ENCODE measurements at regions not wholly inside any gene's neighbourhood (a gene's known extent, or its start where the extent isn't known, plus 50 kb on each side); places are given as distances from the start of the nearest gene placed in this dataset.
A peak's percentile ranks its signal among the peaks of the same experiment; 100 is the strongest.
"Not testable (repeated sequence)": the region's sequence is repeated elsewhere in the genome, so short reads cannot be mapped to it uniquely, and the experiment has no call there.

DNA sequence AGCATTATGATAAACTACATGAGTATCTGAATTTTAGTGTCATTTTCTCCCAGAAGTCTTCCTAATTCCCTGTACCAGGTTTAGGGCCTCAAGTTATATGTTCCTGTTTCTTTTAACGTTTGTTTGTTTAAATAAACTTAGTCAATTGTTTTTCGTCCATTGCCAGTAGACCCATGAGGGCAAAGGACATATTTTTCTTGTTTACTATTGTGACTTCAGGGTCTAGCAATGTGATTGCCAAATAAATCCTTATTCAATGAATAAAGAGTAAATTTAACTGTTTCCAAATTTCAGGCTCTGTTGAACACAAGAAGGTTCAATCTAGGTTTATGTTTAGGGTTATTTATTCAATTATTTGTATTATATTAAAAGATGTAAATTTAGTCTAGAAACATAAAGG, 391.6 kb upstream of the MGAT4C start:
- no peak for DNase-seq

DNA sequence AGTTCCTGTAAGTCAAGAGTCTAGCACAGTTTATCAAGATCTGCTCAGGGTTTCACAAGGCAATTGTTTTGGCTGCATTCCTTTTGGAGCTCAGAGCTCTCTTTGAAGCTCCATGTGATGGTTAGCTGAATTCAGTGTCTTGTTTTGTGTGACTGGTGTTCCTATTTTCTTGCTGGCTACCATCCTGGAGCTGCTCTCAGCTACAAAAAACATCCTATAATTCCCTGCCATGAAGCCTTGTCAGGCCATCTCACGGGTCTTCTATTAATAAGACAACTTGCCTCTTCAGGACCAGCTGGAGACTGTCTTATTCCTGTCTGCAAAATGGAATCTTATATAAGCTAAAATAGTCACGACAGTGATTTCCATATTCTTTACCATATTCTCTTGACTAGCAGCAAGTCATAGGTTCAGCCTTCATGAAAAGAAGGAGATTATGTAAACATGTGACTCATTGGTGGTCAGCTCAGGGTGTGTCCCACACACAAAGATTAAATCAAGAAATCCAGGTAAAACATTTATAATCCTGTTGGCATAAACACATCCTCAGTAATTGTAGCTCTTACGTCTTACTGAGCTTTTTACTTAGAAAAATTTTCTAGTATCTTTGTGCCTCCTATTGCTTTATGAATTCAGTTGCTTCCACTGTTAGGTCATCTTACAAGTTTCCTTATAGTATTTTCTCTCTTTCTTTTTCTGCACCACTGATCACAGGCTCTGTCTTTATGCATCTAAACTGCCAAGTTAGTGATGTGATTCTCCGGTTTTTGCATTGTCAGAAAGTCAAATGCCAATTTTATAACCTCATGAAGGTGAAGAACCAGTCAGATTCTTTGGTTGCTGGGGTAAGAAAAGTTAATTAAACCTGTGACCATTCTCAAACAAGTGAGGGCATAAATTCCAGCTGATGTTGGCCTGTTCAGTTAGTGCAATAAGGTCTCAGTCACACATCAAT, 378.5 kb upstream of the MGAT4C start:
- DNase-seq = no peak

GRCh38 chr12:86627001-86627400, 370.8 kb upstream of the MGAT4C start:
- no peak for DNase-seq

- DNase-seq = peak; percentile 2 to 31
Measured at GRCh38 chr12:86623267-86623666, 367.1 kb upstream of the MGAT4C start.

- no peak for DNase-seq
Measured at GRCh38 chr12:86621957-86622356, 365.8 kb upstream of the MGAT4C start.

GRCh38 chr12:86613311-86613710, 357.1 kb upstream of the MGAT4C start:
- DNase-seq = peak in 1 of 2 experiments; percentile 20

DNA sequence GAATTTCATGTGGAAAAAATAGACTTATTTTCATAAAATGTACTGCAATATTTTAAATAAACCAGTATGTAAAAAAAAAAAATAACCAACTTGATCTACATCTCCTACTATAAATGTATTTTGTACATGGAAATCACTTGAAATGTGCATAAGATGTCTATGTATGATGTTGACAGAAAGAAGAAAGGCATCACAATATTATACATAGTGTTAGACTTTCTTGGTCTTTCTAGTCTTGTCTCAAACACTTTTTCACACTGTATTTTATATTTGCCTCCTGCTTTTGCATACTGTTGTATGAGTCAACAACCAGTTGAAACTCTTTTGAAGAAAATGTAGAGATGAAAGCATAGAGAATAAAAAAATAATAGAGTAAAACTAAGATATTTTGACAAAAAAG, 352.4 kb upstream of the MGAT4C start:
- DNase-seq = no peak

DNA sequence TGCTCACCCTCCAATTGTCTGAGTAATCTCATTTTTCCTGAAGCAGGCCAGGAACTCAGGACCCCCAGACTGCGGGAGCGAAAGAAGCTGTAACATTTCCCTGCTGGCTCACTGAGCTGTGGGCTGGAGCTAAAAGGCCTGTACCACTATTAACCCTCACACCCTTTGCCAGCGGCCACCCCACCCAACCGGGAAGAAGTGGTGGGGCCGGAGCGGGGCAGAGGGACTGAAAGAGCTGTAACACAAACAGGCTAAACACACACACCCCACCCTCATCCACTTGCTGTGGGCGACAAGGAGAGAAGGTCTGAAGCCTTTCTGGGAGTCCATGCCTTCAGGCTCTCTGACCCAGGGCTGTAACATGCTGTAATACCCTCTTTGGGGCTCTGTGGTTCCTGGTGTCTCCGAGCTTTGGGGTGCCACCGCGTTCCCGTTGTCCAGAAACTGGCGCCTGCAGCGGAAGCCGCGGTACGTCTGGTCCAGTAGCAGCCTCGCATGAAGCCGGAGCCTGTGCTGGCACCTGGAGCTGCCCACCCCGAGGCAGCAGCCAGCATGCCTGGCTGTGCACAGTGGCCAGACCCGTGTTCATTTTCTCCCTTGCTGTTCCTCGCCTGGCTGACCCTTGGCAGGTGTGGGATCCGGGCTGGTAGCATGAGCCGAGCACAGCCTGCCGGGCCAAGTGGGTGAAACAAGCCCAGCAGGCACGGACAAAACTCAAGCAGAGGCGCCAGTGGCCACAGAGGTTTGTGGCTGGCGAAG, 345.5 kb upstream of the MGAT4C start:
- DNase-seq = no peak

DNA sequence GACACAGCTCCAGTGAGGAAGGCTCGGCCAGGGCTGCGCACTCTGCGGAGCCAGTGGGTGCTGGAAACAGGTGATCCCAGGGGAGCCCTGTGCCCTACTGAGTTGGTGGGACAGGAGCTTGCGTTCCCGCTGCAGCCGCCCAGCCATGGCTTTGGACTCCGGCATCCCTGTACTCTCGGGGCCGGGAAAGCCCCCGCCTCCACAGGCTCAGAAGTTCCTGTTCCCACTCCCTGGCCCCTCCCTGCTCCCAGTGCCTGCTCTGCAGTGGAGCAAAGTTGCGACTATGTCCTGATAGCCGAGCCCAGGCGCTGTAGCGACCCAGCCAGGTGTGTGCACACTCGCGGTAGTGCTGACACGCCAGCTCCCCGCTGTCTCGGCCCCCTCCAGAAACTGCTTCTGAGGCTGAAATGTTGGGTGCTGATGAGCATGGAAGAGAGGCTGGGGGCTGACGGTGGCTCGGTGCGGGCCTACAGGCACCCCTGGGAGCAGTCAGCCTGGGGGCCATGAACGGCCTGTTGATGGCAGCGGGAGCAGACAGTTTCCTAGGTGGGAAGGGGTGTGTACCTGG, 344.6 kb upstream of the MGAT4C start:
- DNase-seq = no peak

DNA sequence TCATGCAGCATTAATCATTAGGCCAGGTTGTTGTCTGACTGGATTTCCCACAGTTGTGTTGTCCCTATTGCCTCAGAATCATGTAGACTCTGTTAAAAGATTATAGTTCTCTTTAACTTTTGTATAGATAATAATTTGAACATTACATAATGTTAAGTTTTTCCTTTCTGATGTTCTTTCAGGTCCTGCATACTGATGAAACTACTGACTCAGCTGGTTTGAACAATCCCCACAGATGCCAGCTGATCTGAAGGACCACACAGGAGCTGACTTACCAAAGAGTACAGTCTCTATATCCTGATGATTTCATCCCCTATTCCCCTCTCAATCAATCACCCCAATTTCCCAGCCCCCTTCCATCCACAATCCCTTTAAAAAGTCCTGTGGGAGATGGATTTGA, 341.2 kb upstream of the MGAT4C start:
- DNase-seq = no peak

- no peak for DNase-seq
Measured at GRCh38 chr12:86590296-86590695, 334.1 kb upstream of the MGAT4C start.

DNA sequence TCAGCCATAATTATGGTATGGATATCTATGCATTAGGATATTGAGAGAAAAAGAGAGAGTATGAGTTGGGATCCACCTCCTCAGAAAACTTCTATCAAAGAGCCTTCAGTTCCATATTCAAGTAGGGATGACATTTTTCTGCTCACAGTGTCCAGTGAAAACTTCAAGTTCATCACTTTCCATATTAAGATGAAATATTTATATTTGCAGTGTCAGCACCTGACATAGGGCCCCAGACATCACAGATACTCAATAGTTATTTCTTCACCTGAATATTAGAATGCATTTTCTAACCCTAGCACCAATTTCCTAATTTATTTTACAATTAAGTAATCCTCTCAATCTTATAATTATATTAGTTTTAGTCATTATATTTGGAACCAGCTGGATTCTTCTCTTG, 318.0 kb upstream of the MGAT4C start:
- no peak for DNase-seq

DNA sequence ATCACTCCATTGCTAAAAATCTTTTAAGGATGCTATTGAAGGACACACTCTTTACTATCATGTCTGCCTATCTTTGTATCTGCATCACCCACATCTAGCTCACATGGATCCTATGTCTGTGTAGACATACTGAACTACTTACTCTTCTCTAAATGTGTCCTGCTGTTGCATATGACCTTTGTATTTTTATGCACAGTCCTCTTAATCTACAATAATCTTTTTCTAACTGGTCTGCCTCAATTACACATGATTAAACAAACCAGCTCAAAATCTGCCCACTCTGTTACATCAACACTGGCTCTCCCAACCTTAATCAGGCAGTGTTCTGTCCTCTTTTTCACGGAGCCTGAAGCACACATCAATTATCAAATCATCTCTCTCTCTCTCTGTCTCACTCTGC, 316.3 kb upstream of the MGAT4C start:
- DNase-seq = no peak

GRCh38 chr12:86565038-86565437, 308.8 kb upstream of the MGAT4C start:
- no peak for DNase-seq

DNA sequence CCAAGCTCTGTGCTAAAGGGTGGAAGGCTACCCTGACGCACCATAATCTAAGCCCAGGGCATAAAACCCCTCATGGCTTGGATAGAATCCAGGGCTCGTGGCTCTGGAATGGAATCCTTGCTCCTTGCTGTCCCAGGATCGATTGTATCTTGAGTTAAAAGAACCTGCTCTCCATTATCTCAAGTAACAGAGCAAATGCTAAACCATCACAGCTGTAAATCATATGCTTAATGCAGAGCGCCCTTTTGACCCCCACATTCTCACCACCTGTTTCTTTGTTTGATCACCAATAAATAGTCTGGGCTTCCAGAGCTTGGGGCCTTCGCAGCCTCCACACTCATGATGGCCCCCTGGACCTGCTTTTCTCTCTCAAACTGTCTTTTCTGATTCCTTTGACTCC, 299.3 kb upstream of the MGAT4C start:
- DNase-seq = not testable (repeated sequence)

DNA sequence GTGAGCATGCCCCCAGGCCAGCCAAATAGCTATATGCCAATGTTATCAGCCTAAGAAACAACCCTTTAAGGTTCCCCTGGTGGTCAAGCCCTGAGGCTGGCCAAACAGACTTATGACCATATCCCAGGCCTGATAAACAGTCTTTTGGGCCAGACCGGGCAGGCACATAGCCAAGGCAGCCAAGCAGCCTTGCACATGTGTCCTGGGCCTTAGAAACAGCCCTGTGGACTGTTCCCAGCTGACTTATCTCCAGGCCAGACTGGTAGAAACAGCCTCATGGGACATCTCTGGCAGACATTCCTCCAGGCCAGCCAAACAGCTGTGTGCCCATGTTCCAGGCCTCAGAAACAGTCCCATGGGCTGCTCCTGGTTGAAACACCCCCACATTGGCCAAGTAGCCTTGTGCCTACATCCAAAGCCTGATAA, 295.0 kb upstream of the MGAT4C start:
- DNase-seq = no peak

- no peak for DNase-seq
Measured at GRCh38 chr12:86550218-86551145, 294.3 kb upstream of the MGAT4C start.

- DNase-seq = no peak
Measured at GRCh38 chr12:86543716-86544115, 287.5 kb upstream of the MGAT4C start.

- DNase-seq = no peak
Measured at GRCh38 chr12:86530996-86531655, 274.9 kb upstream of the MGAT4C start.

GRCh38 chr12:86526060-86526595, 269.9 kb upstream of the MGAT4C start:
- no peak for DNase-seq

GRCh38 chr12:86523844-86524243, 267.7 kb upstream of the MGAT4C start:
- DNase-seq = no peak

GRCh38 chr12:86521870-86522269, 265.7 kb upstream of the MGAT4C start:
- DNase-seq = no peak

Data from Kasumi-1 (cell line).